Fibroblast of peridontal ligament (primary cell): ENCODE measurements at regions not wholly inside any gene's neighbourhood (a gene's known extent, or its start where the extent isn't known, plus 50 kb on each side); places are given as distances from the start of the nearest gene placed in this dataset.

ENCODE experiments used
- DNase-seq: peaks from one replicate; pipeline ENCODE4 v3.0.0-alpha.2; 2010; ENCODE audit errors: extremely low read depth

DNA sequence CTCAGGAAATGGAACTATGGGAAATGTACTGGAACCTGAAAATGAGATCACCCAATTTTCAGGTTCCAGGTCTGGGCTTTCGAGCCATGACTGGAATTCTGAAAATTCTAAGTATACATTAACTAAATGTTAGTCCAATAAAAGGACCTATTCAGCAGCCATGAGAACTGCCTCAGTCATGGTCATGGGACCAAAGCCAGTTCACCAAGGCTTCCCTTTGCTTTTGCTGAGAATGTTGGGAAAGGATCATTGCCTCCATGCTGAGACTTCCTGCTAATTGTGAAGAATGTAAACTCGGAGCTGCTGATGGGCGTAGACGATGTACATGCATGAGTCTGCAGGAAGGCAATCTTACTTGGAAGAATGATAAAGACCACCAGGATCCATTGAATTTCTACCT, 624.4 kb upstream of the SOX11 start:
- no peak for DNase-seq

DNA sequence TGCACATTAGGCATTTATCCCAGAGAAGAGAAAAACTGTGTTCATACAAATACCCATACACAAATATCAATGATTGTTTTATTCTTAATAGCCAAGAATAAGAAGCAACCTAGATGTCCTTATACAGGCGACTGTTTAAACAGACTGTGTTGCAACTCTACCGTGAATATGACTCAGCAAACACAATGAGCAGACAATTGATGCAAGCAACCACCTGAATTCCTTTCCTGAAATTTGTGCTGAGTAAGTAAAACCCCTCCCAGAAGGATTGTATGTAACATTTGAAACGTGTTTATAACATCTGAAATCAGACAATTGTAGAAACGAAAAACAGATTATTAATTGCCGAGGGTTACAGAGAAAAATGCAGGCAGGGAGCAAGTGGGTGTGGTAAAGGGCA, 621.9 kb upstream of the SOX11 start:
- no peak for DNase-seq

DNA sequence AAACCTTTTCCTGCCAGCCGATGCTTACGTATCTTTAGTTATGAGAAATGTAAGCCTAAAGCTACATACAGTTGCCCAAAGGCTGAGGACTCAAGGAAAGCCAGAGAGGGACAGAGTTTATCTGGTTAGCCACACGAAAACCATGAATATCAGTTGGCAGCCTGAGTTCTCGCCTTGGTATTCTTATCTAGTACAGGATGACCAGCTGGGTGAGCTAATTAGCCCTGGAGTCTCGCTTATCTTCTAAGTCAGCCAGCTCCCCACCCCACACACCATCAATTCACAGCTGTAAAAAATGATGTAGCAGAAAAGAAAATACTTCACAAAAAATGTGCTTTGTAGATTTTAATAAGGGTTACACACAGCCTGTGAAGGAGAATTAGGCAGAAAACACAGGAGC, 617.5 kb upstream of the SOX11 start:
- DNase-seq, result no peak

GRCh38 chr2:5076599-5076998, 615.6 kb upstream of the SOX11 start:
- DNase-seq, result no peak

GRCh38 chr2:5077479-5078089, 614.6 kb upstream of the SOX11 start:
- DNase-seq, result no peak

GRCh38 chr2:5083402-5083801, 608.8 kb upstream of the SOX11 start:
- no peak for DNase-seq

DNA sequence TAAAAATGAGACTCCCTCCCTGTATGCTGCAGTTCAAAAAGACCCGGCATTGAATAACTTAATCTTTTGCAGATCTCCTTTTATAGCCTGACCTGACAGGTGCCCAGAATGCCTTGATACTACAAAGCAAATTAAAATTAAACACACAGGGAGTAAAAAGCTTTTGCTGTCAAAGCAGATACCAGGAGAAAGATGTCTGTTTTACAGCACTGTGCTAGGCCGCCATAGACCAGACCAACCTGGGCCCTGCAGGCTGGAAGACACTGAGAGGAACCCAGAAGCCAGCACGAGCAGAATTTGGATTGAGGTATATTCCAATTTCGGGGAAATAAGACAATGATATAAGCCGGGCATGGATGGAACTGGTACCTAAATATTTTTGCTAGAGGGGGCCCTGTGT, 602.8 kb upstream of the SOX11 start:
- no peak for DNase-seq

DNA sequence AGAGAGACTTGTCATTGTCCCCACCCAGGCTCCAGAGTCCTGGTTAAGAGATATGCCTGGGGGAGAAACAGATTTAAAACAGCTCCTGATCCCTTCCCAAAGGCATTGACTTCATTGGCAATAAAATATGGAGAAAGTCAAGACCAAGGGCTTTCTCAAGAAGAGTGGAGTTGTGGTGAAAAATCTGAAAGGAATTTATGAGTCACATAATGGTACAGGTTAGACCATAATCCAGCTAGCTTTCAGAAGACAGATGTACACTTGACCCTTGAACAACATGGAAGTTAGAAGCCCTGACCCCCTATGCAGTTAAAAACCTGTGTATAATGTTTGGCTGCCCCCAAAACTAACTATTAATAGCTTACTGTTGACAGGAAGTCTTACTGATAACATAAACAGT, 599.1 kb upstream of the SOX11 start:
- no peak for DNase-seq

GRCh38 chr2:5093518-5093917, 598.7 kb upstream of the SOX11 start:
- no peak for DNase-seq

GRCh38 chr2:5094192-5094591, 598.0 kb upstream of the SOX11 start:
- no peak for DNase-seq

GRCh38 chr2:5098286-5098685, 593.9 kb upstream of the SOX11 start:
- DNase-seq, result no peak

DNA sequence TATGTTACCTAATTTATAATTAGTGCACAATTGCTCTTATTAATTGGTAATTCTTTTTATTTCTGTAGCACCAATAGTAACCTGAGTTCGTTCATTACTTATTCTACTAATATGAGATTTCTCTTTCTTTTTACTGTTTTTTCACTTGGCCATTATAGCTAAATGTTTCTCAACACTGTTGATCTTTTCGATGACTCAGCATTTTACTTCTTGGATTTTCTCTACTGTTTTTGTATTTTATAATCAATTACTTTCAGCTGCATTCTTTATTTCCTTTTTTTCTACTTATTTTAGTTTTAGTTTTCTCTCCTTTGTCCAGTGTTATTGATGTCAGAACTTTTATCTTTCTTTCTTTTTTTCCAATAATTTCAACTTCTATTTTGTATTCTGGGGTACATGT, 589.4 kb upstream of the SOX11 start:
- no peak for DNase-seq

GRCh38 chr2:5111581-5111980, 580.6 kb upstream of the SOX11 start:
- no peak for DNase-seq

- DNase-seq, result no peak
Observed at GRCh38 chr2:5119046-5119445, 573.1 kb upstream of the SOX11 start.

GRCh38 chr2:5121121-5121520, 571.1 kb upstream of the SOX11 start:
- DNase-seq, result no peak

DNA sequence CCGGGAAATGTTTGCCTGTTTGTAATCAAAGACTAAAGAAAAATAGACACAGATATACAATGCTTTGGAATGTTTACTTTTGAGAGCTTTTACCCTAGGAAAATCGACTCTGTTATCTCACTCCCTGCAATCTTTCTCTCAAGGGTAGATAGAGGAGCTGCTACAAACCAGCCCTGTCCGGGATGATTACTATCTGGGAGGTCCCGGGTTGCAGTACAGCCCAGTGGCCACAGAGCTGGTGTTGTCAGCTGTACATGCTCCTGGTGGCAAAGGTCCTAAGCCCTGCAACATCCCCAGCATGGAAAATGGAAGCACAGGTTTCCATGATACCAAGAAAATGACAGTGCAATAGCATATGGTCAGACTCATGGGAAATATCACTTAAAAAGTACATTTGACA, 570.5 kb upstream of the SOX11 start:
- no peak for DNase-seq

DNA sequence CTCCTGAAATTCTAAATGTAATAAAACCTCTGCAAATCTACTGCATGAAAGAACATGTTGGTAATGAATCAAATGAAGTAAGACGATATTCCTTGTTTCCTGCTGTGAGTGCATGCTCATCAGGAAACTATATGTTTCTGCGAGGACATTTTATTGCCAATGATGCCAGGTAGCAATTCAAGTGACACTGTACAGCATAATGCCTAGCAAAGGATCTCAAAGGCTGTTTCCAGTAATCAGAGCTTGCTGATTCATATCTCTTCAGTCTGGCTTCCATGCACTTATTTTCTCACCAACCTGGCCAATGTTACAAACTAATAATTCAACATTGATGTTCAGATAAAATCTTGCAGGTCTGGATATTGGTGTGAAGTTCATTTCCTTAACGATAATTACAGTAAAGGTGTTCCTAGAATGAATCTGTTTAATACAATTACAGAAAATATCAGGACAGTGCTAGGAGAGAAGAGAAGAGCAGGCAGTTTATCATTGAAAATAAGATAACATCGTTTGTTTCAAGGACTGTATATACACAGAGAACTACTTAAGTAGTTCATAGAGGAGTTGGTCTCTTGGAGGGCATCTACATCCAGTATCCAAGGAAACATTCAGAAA, 568.5 kb upstream of the SOX11 start:
- no peak for DNase-seq

GRCh38 chr2:5125017-5125730, 567.0 kb upstream of the SOX11 start:
- no peak for DNase-seq

DNA sequence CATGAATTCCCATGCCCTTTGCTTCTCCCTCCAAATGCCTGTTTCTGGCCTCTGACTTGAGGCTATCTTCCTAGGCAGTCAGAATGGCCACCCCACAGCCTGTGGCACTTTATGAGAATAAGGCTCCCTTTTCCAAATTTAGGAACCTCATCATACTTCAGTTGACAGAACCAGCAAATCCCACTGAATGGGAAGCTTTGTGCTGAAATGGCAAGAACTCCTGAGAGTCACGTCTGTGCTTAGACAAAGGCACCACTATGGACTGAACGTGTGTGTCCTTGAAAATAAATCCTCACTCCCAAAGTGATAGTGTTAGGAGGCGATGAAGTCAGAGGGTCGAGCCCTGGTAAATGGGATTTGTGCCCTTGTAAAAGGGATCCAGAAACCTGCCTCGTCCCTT, 559.9 kb upstream of the SOX11 start:
- no peak for DNase-seq

DNA sequence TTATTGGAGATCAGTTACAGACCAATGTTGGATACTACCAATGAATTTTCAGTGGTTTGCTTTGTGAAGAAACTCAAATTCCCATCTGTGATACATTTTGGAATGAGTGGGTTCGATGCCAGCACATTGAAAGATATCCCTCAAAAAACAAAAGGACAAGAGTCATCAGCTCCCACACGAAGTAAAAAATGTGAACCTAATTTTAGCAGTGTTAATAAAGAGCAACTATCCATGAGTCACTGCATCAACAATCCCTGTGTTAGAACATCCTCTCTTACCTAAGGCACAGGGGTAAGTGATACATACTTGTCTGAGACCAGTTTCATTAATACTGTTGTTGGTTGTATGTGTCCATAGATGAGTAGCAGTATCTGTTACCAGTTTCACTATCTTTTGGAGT, 551.8 kb upstream of the SOX11 start:
- DNase-seq, result no peak

DNA sequence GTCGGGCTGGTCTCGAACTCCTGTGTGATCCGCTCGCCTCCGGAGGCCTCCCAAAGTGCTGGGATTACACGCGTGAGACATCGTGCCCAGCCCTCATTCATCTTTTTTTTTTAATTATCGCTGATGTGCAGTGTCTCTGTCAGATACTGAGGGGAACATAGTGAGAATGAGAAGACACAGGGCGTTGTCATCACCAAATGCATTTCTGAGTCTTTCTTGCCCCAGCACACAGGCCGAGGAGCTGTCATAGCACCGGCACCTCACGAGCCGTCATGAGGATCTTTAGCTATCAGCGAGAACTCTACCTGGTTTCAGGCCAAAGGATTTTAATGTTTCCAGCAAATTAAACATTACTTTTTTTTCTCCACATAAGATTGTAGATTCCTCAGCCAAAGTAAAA, 548.0 kb upstream of the SOX11 start:
- no peak for DNase-seq

GRCh38 chr2:5145053-5145452, 547.1 kb upstream of the SOX11 start:
- no peak for DNase-seq

DNA sequence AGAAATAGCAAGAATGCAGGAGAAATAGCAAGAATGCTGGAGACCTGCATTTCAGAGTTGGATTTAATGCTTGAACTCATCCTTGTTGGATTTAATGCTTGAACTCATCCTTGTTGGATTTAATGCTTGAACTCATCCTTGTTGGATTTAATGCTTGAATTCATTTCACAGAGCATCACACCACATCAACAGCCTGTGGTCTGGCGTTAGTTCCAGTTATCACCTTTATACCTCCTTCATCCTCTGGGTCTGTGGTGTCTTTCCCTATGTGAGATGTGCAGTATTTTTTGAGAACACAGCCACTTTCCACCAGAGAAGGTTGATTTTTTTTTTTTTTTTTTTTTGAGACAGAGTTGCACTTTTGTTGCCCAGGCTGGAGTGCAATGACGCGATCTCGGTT, 546.4 kb upstream of the SOX11 start:
- no peak for DNase-seq
